ENCODE measurements at regions not wholly inside any gene's neighbourhood (a gene's known extent, or its start where the extent isn't known, plus 50 kb on each side); places are given as distances from the start of the nearest gene placed in this dataset.

- Histone ChIP-seq H3K4me1 (replicated peaks in 1 of 2) (no peaks in the 10 kb centered on the region), H3K36me3 (replicated peaks in 1 of 2) (no peaks in the 10 kb centered on the region), H3K27me3 (no peaks in the 10 kb centered on the region), H3K4me3 (no peak overlapping the region), H3K9me3 (replicated peaks in 1 of 3) (no peaks in the 10 kb centered on the region), H3K27ac (no peak overlapping the region)
- 67 to 86% (median 78%) methylated on average over 1 of the region's 1 CpG for WGBS, 4 donors
- DNase-seq: no peak
- intact Hi-C loops (cut with DNase I): no loop called here
- TF ChIP-seq CTCF (IDR thresholded peaks at IDR 0.05): no peak
- no peak for TF ChIP-seq POLR2A (IDR thresholded peaks at IDR 0.05)
Measured at GRCh38 chr3:94378322-94378721, 315.5 kb downstream of the NSUN3 start.

GRCh38 chr3:94379264-94379663 lies 316.4 kb downstream of the NSUN3 start:
- no peak overlapping the region for H3K4me3 ChIP-seq
- H3K27ac ChIP-seq: no peak overlapping the region
- no peaks in the 10 kb centered on the region for H3K27me3 ChIP-seq
- H3K36me3 ChIP-seq (replicated peaks in 1 of 2): no peaks in the 10 kb centered on the region
- DNase-seq: no peak
- intact Hi-C loops (cut with DNase I): no loop called here
- no peaks in the 10 kb centered on the region for H3K4me1 ChIP-seq (replicated peaks in 1 of 2)
- H3K9me3 ChIP-seq (replicated peaks in 1 of 3): no peaks in the 10 kb centered on the region
- 82 to 86% (median 84%) methylated on average over 2 of the region's 2 CpGs for WGBS, 4 donors
- no peak for TF ChIP-seq POLR2A (IDR thresholded peaks at IDR 0.05)
- no peak for TF ChIP-seq CTCF (IDR thresholded peaks at IDR 0.05)

DNA sequence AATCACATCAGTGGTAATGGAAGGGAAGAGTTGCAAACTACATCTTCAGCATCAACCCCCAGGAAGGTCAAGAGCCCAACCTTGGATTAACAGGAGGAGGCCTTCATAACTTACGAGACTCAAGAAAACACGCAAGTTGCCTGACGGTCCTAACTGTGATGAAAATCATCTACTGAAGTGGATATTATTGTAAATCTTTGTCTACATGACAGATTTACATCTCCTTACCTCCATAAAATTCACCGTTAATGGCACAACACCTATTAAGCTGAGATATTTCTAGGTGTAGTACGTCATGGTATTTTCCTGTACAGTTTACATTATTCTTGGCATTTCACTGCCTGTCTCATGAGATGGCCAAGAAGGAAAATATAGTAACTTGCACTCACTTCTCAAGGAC lies 332.0 kb downstream of the NSUN3 start:
- no peak for DNase-seq
- Histone ChIP-seq H3K27ac (no peak overlapping the region), H3K27me3 (no peaks in the 10 kb centered on the region), H3K9me3 (replicated peaks in 1 of 3) (peaks cover 0 to 4% (median 0%) of the 10 kb centered on the region in 3 donors), H3K4me3 (no peak overlapping the region), H3K36me3 (replicated peaks in 1 of 2) (no peaks in the 10 kb centered on the region), H3K4me1 (replicated peaks in 1 of 2) (no peaks in the 10 kb centered on the region)
- intact Hi-C loops (cut with DNase I): no loop called here
- WGBS, 4 donors: 71 to 85% (median 77%) methylated on average over 5 of the region's 5 CpGs
- TF ChIP-seq CTCF (IDR thresholded peaks at IDR 0.05) (no peak), POLR2A (IDR thresholded peaks at IDR 0.05) (no peak)

DNA sequence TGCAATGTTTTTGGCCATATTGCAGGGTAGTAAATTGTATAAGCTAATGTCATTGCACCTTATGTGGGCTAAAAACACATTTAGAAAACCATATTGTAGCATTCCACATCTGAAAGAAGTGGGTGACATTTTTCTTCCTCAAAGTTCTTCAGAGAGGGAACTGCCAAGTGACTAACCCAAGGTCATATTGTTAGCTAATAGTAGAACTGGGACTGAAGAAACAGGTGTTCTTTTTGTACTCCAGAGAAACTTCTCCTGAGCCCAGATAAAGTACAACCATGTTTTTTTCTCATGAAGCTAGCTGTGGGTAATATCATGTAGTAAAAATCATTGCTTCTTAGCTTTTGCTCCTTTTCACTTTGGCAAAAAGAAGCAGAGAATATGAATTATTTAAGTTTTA lies 333.0 kb downstream of the NSUN3 start:
- Histone ChIP-seq H3K27ac (no peak overlapping the region), H3K4me1 (replicated peaks in 1 of 2) (no peaks in the 10 kb centered on the region), H3K9me3 (replicated peaks in 1 of 3) (peaks cover 0 to 4% (median 0%) of the 10 kb centered on the region in 3 donors), H3K27me3 (no peaks in the 10 kb centered on the region), H3K36me3 (replicated peaks in 1 of 2) (no peaks in the 10 kb centered on the region), H3K4me3 (no peak overlapping the region)
- intact Hi-C loops (cut with DNase I): no loop called here
- DNase-seq: no peak
- no peak for TF ChIP-seq CTCF (IDR thresholded peaks at IDR 0.05)
- TF ChIP-seq POLR2A (IDR thresholded peaks at IDR 0.05): no peak
